Hypothalamus (tissue), 51 donors: ENCODE measurements at regions not wholly inside any gene's neighbourhood (a gene's known extent, or its start where the extent isn't known, plus 50 kb on each side); places are given as distances from the start of the nearest gene placed in this dataset.
"Not testable (repeated sequence)": the region's sequence is repeated elsewhere in the genome, so short reads cannot be mapped to it uniquely, and the experiment has no call there.

ENCODE experiments used
- DNase-seq, 51 donors: peaks; one replicate each; lab custom pipeline; 2025; lab: John Stamatoyannopoulos, UW

DNA sequence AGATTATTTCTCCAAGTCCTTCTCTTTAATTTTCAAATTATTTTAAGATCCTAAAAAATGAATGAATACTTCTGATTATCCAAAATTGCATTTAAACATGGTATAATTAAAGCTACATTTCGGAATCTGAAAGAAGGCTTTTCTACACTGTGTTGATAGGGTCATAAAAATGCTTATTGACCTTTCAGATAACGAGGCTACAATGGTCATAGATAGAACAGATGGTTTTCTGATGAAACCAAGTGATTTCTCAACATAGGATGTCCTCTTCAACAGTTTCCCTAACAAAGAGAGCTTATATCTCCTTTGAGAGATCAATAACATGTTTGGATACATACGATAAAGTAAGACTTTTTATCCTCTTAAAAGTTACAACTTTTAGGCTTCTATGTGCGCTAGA, 201.1 kb downstream of the PTH2R start:
- no peak for DNase-seq

DNA sequence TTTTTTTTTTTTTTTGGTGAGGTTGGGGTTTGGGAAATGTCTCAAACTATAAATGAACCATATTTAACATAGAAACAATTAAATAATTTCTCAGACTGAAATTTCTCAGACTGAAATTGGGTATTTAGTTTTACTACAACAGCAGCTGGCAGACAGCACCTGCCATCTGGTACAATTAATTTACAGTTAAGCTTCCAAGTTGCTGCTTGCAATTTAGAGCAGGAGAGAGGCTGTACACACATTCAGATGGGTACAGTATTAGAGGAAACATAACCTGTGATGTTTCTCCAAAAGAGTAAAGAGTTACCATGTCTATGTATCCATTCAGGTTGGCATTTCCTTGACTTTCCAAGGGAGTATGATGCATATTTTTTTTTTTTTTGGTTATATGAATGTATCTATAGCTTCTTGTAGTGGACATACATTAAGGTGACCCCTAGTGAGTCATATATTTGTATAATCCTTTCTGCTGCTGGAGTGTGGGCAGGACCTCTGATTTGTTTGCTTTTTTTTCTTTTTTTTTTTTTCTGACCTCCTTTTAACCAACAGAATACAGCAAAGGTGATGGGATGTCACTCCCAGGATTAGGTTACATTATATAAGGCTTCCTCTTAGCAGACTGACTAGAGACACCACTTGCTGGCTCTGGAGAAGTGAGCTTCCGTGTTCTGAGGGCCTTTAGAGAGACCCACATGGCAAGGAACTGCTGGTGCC, 201.7 kb downstream of the PTH2R start:
- DNase-seq: no peak

DNA sequence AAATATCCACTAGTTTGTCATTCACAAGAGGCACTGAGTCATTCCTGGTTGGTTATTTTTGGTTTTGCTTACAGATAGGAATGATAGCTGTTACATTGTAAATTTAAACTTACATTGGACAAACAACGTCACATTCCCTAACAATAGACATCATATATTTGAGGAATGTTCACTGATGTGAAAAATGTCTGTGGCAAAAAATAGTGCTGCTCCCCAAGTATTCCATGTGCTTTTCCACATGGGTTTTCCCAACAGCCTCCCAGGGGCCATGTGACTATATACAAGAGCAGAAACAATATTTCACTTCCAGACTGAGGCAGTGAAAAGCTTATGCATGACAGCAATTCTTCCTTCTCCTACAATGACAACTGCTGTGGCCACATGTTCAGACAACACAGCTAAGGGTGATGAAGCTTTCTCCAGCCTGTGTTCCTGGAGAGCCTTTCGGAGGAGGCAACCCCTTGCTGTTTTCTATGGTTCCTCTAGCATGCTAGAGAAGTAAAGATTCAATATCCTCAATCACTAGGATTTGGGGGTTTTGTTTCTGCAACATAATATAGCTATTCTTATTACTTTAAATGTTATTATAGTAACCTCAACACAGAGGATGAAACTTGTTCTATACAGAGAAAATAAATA, 202.7 kb downstream of the PTH2R start:
- DNase-seq: no peak

- not testable (repeated sequence) for DNase-seq
Measured at GRCh38 chr2:208615675-208616074, 209.1 kb downstream of the PTH2R start.

DNA sequence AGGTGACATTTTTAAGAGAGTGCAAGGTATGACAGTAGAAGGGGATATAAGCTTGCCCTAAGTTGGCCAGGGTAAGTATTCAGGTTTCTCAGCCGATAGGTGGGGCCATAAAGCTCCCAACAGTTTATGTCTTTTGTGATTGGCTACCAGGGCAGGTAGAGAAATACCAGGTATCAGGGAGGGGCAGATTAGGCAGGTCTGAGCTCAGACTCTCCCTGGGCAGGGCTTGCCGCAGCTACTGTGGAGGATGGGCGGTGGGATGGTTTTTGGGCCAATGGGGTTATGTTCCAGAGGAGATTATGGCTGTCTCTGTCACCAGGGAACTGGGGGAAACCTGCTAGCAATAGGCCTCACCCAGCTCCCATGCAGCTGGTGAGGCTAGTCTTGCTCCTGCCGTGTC, 211.6 kb downstream of the PTH2R start:
- no peak for DNase-seq

- no peak for DNase-seq
Measured at GRCh38 chr2:208619993-208620392, 213.4 kb downstream of the PTH2R start.

GRCh38 chr2:208620487-208620978, 213.9 kb downstream of the PTH2R start:
- DNase-seq: no peak

GRCh38 chr2:208627110-208627884, 220.7 kb downstream of the PTH2R start:
- no peak for DNase-seq

- no peak for DNase-seq
Measured at GRCh38 chr2:208627916-208628315, 221.3 kb downstream of the PTH2R start.

GRCh38 chr2:208638059-208638458, 231.5 kb downstream of the PTH2R start:
- DNase-seq: no peak

DNA sequence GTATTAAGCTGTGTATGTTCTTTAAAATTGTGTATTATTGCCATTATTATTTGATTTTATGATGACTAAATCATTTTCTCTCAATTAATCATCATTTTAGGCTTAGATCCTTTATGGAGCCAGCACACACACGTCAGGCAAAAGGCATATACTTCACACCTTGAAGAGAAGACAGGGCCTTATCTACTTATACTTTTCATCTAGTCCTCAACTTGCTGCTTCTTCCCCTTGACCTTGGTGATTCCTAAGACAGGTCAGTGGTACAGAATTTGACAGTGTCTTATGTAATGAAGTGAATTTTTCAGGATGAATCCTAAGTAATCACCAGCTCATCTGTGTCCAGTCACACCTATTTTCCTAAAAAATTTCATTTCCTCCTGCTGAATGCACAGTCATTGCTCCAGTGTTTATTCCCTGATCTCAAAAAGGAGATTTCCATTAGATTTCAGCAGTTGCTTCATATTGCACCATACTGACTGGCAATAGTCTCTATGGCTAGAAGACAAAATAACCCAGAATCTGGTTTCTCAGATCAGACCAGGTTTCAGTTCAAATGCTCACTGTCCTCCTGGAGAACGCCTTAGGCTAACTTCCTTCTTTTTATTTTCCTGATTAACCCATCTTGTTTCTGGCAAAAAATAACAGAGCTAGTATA, 235.7 kb downstream of the PTH2R start:
- no peak for DNase-seq

GRCh38 chr2:208643145-208643544, 236.6 kb downstream of the PTH2R start:
- no peak for DNase-seq

DNA sequence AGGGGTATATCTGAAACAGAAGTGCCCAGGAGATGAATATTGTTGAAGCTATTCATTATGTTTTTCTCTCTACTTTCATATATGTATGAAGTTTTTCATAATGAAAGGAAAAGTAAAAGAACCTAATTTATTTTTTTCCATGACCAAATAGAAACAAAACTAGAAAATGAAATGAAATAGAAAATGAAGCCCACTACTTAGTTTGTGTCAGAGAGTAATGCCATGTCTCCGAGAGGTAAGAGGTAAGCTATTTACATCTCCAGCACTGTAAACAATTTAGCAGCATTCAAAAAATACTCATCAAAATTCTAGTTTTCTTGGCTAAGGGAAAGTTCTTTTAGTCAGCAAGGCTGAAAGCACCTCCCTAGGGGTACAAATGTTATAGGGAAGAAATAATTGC, 238.6 kb downstream of the PTH2R start:
- DNase-seq: no peak

GRCh38 chr2:208648368-208648767, 241.8 kb downstream of the PTH2R start:
- no peak for DNase-seq

- DNase-seq: no peak
Measured at GRCh38 chr2:208653383-208653782, 246.8 kb downstream of the PTH2R start.

DNA sequence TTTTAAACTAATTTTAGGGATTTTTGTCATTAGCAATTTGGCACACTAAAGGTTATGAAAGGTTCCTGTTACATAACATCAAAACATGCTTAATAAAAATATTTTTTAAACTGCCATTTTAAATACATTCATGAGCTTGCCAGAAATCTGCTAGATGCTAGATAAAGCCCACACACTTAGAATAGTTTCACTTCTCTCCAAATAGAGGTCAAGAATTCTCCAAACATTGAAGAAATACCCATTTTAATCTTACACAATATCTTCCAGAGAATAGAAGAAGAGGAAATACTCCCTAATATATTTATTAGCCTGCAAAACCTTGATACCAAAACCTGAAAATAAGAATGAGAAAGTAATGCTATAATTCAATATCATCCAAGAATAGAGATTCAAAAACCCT, 247.5 kb downstream of the PTH2R start:
- no peak for DNase-seq

DNA sequence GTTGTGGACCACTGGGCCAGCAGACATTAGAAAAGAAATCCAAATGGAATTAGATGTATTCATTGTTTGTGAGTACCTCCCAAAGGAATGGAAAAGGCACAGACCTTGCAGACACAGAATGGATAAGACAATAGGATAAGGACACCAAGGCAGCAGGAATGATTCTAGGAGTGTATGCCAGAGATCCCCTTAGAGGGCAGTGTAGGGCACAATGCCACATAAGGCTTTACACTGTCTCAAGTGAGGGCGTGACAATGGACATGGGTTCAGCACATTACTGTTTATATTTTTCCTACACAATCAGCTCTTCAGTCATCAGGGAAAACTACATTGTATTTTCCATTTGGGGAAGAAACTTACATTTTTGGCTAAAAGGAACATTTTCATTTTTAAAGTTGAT, 250.9 kb downstream of the PTH2R start:
- DNase-seq: no peak

GRCh38 chr2:208669394-208669793, 262.8 kb downstream of the PTH2R start:
- no peak for DNase-seq

DNA sequence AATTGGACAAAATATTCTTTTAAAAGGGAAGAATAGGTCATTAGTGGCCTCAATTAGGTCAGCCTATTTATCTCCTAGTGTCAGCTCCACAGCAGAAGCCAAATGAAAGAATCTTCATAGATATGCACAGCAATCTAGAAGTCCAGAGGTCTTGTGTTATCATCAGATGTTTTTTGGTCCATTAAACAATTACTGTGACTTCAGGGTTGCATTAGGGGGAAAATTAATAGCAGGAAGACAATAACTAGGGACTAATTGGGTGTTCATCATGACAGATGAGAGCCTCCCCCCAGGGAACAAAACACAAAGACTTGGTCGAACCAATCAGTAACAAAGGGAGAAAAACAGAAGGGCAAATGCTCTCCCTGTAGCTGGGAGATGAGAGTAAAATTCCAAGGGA, 264.7 kb downstream of the PTH2R start:
- no peak for DNase-seq

DNA sequence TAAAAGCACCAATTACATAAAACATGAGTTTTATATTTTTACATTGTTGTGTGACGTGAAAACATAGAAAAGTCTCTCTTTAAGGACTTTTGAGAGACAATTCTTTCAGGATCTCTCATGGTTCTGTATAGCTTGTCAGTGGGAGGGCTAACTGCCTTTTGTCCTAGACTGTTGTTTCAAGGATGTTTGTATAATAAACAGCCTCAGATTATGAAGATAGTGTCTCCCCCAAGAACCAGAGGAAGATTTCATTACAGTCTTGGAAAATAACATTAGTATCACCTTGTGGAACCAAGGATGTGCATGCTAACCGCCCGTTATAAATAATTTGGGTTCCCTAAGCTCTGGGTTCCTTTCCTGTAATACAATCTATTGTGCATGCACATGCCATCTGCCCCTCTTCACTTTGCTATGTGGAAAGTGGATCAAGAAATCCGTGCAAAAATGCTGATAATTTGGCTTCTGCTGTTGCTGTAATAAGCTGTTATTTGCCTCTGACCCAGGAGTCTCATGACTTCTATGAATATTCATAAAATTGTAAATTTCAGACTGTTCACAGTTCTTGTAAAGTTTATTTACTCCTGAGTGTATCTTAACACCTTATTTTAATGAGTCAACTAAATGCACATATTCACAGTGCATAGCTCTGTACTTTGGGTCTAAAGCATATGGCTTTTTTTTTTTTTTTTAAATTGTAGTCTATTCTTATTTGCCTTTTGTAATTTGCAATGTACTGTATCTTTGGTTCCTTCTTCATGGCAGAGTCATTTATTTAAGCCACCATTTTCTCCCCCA, 265.5 kb downstream of the PTH2R start:
- DNase-seq: no peak
